NK-92 treated with Interleukin-12 subunit alpha and Interleukin-12 subunit beta, amount 100 ng/mL, for 24 hours (cell line): ENCODE measurements at regions not wholly inside any gene's neighbourhood (a gene's known extent, or its start where the extent isn't known, plus 50 kb on each side); places are given as distances from the start of the nearest gene placed in this dataset.

Source experiments
- DNase-seq: peaks from one replicate; lab custom pipeline; 2025; lab: John Stamatoyannopoulos, UW

DNA sequence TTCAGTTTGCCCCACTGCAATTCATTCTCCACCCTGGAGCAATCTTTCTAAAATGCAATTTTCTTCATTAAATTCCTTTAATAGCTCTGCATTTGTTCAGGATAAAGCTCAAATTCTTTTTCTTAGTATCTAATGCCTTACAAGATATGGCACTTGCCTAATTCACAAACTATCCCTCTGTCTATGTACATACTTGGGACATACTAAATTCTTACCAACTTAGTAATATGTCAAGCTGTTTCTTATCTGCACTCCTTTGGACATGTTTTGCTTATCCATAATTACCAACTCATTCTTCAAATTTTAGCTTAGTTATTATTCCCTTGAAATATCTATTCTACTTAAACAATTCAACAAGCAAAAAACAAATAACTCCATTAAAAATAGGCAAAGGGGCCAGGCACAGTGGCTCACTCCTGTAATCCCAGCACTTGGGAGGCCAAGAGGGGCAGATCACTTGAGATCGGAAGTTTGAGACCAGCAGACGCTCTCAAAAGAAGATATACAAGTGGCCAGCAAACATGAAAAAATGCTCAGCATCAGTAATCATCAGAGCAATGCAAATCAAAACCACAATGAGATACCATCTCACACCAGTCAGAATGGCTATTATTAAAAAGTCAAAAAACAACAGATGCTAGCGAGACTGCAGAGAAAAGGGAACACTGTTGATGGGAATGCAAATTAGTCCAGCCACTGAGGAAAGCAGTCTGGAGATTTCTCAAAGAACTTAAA lies 96.9 kb downstream of the FAM76B start:
- DNase-seq: no peak

DNA sequence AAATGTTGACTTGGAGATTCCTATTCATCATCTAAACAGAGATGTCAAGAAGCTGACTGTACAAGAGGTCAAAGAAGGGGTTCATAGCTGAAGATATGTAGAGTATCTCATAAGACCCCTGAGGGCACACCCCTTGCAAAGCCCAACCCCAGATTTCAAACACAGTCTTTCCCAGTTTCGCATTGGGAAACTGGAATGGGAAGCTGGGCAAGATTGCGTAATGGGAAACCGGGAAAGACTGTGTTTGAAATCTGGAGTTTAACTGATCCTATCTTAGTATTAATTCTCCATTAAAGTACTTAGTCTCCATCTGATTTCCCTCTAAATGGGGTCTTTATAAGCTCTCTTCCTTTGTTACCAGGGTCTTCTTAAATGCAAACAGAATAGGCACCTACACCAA lies 99.5 kb downstream of the FAM76B start:
- DNase-seq: no peak

DNA sequence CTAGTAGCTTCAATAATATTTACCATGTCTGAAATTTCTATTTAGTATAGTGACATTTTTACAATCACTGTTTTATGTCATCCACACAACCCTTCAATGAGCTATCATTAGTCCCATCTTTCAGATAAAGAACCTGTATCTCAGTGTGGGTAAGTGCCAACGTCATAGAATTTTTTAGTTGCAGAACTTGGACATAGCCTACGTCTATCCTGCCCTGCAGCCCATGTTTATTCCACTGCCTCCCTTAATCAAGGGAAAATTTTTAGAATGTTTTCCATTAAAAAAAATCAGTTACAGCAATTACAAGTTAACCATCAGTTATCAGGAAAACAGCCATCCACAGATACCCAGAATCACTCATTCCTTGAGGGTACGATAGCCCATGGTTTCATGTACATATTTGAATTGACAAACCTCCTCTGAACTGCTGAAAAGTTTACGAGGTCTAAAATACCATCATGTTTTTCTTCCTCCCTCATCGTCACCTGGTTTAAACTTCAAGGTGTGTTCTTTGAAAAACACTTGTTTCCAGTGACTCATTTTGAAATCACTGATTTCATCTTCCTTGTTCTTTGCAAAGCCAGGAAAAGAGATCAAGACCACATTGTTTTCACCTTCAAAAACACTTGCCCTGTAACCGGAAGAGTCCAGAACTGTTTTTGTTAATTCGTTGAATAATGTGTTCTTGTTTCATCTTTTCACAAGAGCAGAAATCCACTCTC lies 100.9 kb downstream of the FAM76B start:
- no peak for DNase-seq

DNA sequence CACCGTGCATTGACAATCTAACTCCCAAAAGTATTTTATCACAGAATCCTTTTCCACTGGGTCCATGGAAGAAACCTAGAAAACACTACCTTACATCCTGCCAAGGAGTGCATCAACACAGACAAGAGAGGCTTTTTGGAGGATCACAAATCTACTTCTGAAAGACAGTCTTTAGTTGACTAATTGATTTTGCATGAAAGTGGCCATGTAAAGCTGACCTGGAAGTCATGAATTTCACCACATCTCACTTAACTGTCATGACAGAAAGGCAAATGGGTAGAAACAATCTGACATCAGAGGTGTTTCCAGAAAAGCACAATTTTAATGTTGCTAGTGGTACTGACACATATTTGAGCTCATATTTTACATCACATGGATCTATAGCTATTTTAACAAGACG lies 101.6 kb downstream of the FAM76B start:
- no peak for DNase-seq

DNA sequence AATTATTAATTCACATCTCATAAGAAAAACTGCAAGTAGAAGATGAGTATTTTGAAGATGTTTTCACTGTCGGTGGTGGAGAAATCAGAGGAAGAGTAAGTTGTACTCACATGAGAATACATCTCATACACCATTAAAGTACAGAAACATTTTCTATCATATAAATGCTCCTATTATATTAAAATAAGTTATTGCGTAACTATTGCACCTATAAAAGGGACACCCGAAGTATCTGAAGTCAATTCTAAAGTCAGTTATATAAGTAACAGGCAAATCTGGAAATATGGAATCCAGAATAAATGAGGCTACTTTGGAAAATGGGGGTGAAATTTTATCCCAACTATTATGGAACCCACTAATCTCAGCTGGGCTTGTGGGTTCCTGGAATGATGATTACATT lies 103.3 kb downstream of the FAM76B start:
- no peak for DNase-seq

DNA sequence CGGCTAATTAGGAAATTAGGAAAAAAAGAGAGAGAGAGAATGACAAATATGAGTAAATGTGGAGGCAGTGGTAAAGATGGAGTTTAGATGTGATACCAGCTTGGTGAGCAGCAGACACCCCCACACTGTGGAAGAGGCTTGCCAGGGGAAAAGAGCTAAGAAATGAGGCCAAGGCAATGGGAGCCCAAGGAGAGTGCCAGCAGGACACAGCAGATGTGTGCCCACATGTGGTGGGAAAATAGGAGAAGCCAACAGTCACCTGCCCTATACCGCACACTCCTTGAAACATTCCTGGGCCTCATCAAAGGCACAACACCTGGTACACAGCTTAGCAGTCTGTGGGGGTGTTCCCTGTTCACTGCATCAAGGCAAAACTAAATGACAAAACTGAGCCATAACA lies 104.9 kb downstream of the FAM76B start:
- DNase-seq: no peak

DNA sequence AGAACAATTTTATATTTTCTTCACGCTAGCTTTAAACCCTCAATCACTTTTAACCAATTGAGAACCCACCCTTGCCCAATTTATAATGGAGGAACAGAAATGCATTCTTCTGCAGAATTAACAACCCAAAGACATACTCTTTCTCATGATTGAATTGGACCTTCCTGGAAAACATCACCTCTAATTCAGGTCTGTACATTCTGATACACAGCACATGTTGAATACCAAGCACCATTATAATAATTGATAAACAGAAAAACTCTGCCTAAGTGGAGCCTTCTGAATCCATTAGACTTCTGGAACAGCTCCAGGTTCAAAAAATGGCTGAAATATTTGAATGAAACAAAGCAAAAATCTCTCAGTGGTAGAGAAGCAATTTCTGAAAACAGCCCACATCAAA lies 105.4 kb downstream of the FAM76B start:
- DNase-seq: no peak

DNA sequence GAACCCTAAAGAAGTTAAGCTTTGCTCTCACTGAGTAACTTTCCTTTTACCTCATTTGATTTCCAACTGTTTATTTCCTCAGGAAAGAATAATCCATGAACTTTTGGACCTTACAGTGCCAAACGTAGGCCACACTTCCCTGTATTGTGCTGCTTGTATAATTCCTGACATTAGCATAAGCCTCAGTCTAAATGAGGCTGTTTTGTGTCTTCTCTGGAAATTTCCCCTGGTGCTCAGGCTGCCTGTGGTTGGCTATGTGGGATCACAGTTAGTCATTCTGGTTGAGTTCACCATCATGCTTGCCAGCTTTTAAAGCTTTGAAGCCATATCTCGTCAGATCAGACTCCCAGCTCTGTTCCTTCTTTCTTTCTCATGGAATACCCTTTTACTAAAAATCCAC lies 107.0 kb downstream of the FAM76B start:
- DNase-seq: no peak

DNA sequence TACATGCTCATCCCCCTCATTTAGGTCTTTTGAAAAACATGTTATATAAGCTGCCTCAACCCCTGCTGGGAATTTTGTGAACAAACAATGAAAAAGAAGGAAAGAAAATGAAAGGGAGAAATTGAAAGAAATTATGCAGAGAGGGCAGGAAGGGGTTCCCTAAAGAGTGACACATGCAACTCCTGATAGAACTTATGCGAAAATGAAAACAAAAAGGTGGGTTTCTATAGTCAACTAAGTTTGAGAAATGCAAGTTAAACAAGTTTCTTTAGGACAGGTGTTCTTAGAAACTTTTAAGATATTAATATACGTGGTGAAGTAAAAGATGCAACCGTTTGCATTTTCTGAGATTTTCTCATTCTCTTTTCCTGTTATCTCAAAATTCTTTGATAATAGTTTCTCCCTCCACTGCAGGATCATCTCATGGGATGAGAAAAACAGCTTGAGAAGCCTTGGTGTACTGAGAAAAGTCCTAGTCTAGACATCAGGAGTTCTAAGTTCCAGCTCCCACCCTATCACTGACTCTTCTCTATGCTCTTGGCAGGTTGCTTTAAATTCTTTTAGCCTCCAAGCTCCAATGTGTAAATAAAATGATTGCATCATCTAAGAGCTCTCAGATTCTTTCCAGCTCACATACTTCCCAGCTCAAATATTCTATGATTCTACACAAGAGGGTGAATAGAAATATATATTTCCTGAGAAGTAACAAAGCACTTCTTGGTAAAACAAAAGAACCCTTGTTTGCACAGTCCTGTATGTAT lies 109.2 kb downstream of the FAM76B start:
- DNase-seq: no peak

DNA sequence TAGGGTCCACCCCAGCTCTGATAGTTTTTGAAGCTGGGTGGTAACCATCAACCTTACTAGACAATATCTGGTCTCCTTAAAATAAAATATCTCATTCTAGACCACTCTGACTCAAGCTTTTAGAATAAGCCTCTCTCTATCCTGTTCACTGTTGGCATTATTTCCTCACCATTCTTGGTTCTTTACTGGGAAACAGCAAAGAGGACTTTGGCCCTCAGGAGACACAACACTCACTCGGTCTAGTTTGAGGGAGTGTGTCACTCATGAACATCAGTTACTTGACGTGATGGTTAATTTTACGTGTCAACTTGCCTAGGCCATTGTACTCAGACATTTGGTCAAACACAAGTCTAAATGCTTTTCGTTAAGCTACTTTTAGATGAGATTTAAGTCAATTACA lies 110.6 kb downstream of the FAM76B start:
- no peak for DNase-seq

DNA sequence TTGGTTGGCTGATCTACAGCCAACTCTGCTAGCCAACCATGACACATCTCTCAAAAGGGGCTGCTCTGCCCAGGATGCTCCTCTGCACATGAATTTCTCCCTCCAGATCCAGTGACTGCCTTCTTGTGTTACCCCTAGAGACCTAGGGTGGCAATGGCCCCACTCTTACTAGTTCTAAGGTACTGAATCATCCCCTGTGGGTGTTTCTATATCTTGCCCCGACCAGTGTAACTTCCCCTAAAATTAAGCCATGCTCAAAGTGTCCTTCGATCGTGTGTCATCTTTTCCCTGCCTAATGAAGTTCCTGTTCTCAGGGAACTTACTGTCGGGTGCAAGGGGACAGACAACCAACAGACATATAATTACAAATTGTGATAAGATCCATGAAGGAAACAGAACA lies 113.3 kb downstream of the FAM76B start:
- DNase-seq: no peak

DNA sequence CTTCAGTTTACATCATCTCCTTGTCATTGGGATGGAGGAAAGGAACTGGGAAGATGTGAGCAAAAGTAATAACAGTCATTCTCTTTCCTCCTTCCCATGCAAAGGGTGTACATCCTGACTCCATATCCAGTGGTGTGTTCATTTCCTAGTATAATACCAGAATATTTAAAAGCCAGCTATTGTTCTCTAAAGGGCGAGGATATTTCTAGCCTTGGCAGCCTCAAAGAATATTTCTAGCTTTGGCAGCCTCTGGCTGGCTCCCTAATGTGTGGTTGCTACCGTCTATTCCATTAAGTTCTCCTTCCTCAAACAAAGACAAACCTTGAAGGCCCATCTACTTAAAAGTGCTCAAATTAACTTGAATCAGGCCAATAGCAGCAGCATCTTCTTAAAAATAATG lies 114.0 kb downstream of the FAM76B start:
- no peak for DNase-seq

DNA sequence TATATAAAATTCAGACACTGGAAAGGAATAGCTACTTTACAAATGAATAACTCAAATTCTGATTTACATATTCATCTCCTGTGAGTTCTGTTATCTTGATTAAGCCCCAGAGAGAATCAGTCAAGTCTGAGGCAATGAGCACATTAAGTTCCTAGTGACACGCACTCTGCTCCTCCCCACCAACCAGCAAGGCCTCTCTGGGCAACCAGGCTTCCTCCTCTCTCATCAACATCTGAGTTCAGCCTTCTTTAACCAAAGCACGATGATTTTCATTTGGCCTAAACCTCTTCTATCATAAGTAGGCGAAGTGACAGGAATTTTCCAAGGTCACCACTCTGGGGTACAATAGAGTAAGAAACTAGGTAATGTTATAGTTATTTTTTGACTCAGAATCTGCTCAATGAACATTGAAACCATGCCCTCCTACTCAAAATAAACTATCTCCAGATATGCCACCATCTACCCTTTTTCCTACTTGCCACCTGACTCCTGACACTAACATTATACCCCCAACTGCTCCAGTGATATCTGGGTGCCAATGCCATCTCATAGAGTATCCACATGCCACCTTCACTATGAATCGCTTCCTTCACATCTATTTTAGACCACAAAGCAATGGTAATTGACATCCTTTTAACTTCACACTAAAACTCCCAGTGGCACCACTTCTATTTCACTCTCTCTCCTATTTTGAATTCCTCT lies 114.8 kb downstream of the FAM76B start:
- no peak for DNase-seq

DNA sequence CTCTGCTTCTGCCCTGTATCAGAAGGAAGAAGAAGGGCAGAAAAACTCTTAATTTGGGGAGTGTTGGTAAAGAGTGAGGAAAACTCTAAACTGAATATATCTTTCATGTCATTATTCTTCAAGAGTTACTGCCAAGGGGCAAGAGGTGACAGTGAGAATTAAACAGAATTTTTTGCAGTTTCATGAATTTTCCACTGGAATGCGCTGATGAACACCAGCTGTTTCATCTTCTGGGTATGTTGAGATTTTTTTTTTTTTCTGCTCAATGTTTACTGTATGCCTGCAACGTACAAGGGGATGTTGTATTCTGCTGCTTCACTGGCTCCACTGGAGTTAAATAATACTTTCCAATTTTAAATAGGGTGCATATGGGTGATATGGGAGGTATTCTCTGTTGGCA lies 117.8 kb downstream of the FAM76B start:
- no peak for DNase-seq

DNA sequence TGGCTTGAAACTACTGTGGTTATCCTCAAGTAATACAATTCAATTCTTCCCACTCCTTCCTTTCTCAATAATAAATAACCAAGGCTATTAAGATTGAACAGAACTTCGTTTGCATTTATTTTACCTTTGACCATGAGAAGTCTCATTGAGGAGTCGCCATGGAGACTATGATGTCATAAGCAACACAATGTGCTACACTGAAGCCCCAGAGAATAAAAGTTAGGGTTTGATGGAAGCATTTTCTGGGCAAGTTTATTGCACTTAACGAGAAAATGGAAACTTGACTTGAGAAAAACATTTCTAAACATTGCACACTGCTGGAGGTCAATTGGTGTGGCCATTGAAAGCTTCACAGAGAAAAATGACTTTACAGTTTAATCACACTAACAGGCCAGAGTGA lies 121.5 kb downstream of the FAM76B start:
- DNase-seq: no peak

DNA sequence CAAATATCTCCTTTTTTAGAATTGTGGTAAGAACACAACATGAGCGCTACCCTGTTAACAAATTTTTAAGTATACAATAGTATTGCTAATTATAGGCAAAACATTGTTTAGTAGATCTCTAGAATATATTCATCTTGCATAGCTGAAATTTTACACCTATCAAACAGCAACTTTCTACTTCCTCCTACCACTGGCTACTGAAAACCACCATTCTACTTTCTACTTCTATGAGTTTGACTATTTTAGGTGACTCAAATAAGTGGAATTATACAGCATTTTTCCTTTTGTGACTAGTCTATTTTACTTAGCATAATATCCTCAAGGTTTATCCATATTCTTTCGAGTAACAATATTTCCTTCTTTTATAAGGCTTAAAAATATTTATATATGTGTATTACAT lies 128.4 kb downstream of the FAM76B start:
- DNase-seq: no peak

DNA sequence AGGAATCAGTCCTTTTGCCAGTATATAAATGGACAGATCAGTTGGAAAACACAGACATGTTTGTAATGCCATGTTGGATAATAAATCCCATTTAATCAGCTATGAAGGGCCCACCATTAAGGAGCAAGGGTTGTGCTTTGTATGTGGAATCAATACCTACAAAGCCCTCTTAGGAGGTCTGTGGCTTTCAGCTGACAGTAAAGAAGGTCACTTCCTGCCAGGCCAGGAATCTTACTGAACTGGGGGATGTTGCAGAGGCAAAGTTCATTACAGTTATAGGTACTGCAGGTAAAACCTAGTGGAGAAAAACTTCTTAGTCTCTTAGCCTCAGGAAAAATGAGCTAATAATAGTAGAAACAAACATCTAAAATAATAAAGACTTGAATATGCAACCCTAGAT lies 129.5 kb downstream of the FAM76B start:
- DNase-seq: no peak

DNA sequence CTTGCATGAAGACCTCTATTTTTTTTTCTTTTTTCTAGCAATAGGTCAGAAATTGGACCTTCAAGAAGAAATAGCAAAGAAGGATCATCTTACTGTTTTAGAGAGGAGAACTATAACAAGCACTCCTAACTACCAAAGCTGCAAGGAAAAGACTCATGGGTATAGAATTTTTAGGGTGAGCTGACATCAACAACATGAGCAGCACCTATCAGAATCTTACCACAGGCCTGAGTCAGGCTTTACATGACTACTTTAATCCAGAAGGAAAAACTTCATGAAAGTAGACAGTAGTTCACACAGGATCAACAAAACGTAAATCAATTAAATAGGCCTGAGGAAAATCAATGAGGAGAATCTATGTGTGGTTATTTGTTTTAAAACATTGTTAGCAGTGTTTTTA lies 130.5 kb downstream of the FAM76B start:
- no peak for DNase-seq

DNA sequence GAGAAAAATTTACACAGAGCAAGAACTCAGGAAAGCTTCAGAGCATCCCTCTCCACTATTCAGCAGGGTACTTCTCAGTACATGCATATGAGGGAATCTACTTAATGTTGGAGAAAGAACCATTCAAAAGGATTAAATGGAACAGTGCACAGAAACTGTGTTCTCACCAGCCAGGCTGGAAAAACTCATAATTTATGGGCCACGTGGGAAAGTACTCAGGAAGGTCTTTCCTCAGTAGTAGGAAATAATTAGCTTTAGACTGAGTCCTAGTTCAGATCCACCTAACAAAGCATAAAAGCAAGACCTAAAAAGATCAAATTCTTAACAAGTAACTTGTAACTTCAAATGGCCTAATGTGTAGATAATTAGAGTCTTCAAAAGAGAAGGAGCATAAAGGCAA lies 134.0 kb downstream of the FAM76B start:
- no peak for DNase-seq

DNA sequence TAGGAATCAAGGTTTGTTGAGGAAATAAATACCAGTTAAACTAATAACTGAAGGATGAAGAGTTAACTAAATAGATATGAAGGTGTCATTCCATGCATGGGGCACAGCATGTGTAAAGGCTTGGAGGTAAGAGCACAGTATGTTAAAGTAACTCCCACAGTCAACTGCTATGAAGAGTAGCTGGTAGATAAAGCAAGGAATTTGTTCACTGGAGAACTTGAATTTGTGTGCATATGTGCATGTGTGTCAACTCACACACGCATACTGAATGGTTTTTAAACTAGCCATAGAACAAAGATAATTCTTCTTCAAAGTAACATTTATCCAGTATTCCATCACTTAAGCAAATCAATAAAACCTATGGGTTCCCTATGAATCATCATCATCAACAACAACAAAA lies 135.9 kb downstream of the FAM76B start:
- DNase-seq: no peak

DNA sequence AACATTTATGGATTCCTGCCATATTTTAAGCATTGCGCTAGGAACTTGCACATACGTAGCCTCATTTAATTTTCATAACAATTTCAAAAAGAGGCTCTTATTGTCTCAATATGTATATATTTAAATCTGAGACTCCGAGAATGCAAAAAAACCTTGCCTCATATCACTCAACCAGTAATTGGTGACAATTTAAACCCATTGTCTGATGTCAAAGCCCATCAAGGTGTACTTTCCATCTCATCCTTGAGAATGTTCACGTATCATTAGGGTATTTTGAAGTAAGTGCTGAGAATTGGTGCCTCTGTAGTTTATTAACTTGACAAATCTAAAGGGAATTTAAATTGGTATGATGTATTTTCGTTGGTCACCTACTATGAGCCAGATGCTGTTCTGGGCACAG lies 136.5 kb downstream of the FAM76B start:
- DNase-seq: no peak

DNA sequence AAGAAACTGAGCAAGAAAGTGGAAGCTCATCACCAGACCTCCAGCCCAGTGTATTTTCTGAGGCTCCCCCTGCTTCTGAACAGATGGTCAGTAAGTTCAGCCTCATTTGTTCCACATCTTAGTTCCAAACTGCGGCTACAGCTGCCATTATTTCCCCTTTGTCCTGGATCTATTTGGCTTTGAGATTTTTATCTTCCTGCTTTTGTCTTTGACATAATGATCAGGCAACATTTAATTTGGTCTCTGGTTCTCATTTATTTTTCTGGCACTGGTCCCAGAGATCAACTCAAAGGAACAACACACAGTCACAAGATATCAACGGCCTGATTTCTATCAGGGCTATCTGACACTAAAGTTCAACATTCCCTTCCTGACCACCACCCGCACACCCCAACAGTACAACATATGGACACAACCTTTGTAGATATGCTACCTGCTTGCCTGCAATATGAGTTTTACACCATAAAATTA lies 137.5 kb downstream of the FAM76B start:
- DNase-seq: no peak
